ENCODE measurements at regions not wholly inside any gene's neighbourhood (a gene's known extent, or its start where the extent isn't known, plus 50 kb on each side); places are given as distances from the start of the nearest gene placed in this dataset.
"Not testable (repeated sequence)": the region's sequence is repeated elsewhere in the genome, so short reads cannot be mapped to it uniquely, and the experiment has no call there.

- DNase-seq; H3K4me1 Mint-ChIP-seq; H3K9me3 Mint-ChIP-seq (ENCODE audit: low read depth); H3K4me3 Mint-ChIP-seq; POLR2A ChIA-PET; ATAC-seq; H3K27me3 Mint-ChIP-seq; intact Hi-C loops (cut with DNase I, micrococcal nuclease); H3K27ac Mint-ChIP-seq; H3K36me3 Mint-ChIP-seq (ENCODE audit: low read depth): not testable (repeated sequence)
- CTCF ChIA-PET, result interaction anchor here (1.0 kb wide), 1 partner anchor 10 kb away, joined by 3 read pairs; no protein-coding TSS in a partner anchor
Measured at GRCh38 chr10:59975918-59976317, 69.6 kb upstream of the CCDC6 start.

GRCh38 chr10:59971915-59972314 lies 65.6 kb upstream of the CCDC6 start:
- no peak for ATAC-seq
- Mint-ChIP-seq H3K4me3 (no peak overlapping the region), H3K9me3 (ENCODE audit: low read depth) (peaks cover 5% of the 10 kb centered on the region), H3K27ac (no peak overlapping the region), H3K27me3 (no peaks in the 10 kb centered on the region), H3K4me1 (no peaks in the 10 kb centered on the region), H3K36me3 (ENCODE audit: low read depth) (no peaks in the 10 kb centered on the region)
- no peak for DNase-seq
- CTCF ChIA-PET, result no interaction called here
- intact Hi-C loops (cut with DNase I, micrococcal nuclease), result no loop called here
- POLR2A ChIA-PET, result no interaction called here

DNA sequence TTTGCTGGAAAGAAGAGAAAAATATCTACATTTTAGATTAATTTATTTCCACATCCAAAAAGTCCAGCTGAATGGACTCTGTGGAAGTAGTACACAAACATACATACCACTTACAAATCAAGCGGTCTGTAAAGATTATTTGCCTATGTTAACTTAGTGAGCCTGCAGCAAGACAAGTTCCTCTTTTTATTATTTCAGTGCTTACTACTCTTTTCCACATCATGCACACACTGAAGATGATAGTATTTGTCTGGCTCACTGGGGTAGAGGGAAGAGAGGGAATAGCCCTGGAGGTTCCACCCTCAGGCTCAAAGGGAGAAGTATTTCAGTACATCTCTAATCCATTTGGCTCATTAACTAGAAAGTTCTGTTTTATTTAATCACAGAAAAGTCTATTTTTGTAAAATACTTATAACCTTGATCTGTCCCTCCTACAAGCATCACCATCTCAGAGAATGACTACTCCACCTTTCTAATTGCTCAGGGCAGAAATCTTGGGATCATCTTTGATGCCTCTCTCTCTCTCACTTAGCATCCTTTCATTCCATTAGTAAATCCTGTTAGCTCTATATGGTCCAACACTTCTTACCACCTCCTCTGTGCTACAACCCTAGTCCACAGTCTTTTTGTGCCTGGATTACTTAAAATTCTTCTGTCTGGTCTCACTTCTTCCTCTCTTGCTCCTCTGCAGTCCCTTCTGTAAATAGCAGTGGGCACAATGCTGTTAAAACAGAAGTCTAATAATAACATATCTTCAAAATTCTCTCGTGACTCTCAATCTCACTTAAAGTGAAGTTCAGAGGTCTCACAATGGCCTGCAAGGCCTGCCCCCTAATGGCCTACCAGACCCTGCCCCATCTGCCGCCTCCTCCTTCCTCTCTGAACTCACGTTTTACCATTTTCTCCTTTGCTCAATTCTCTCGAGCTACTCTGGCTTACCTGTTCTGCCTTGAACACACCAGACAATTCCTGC lies 64.3 kb upstream of the CCDC6 start:
- no peaks in the 10 kb centered on the region for H3K27me3 Mint-ChIP-seq
- intact Hi-C loops (cut with DNase I, micrococcal nuclease), result no loop called here
- no peaks in the 10 kb centered on the region for H3K4me1 Mint-ChIP-seq
- ChIA-PET POLR2A (no interaction called here), CTCF (interaction anchor here (0.7 kb wide), 1 partner anchor 932 kb away, joined by 3 read pairs; no protein-coding TSS in a partner anchor)
- H3K9me3 Mint-ChIP-seq (ENCODE audit: low read depth), result peaks cover under 1% of the 10 kb centered on the region
- ATAC-seq, result no peak
- H3K27ac Mint-ChIP-seq, result no peak overlapping the region
- H3K36me3 Mint-ChIP-seq (ENCODE audit: low read depth), result no peaks in the 10 kb centered on the region
- DNase-seq, result no peak
- no peak overlapping the region for H3K4me3 Mint-ChIP-seq

DNA sequence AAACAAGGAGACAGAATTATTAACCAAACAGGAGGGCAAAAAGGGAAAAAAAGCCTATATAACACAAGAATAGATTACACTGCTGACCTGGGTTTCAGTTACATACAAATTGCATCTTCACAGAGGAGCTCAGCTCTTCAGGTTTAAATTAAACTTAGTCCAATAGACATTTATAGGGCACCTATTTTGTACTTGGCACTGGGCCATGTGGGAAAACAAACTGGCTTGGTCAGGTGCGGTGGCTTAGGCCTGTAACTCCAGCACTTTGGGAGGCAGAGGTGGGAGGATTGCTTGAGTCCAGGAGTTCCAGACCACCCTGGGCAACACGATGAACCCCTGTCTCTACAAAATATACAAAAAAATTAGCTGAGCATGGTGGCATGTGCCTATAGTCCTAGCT lies 62.3 kb upstream of the CCDC6 start:
- H3K9me3 Mint-ChIP-seq (ENCODE audit: low read depth), result no peaks in the 10 kb centered on the region
- ChIA-PET CTCF (interaction anchor here (0.7 to 1.0 kb wide), 2 partner anchors 8 to 148 kb away, joined by 3 read pairs; no protein-coding TSS in a partner anchor), POLR2A (no interaction called here)
- H3K36me3 Mint-ChIP-seq (ENCODE audit: low read depth), result no peaks in the 10 kb centered on the region
- intact Hi-C loops (cut with DNase I, micrococcal nuclease), result no loop called here
- no peaks in the 10 kb centered on the region for H3K4me1 Mint-ChIP-seq
- H3K4me3 Mint-ChIP-seq, result no peak overlapping the region
- no peak overlapping the region for H3K27ac Mint-ChIP-seq
- DNase-seq, result no peak
- H3K27me3 Mint-ChIP-seq, result no peaks in the 10 kb centered on the region
- no peak for ATAC-seq

GRCh38 chr10:59967079-59967478 lies 60.7 kb upstream of the CCDC6 start:
- Mint-ChIP-seq H3K27ac (no peak overlapping the region), H3K9me3 (ENCODE audit: low read depth) (no peaks in the 10 kb centered on the region), H3K4me1 (no peaks in the 10 kb centered on the region), H3K4me3 (no peak overlapping the region), H3K36me3 (ENCODE audit: low read depth) (no peaks in the 10 kb centered on the region), H3K27me3 (no peaks in the 10 kb centered on the region)
- intact Hi-C loops (cut with DNase I, micrococcal nuclease), result no loop called here
- DNase-seq, result no peak
- no peak for ATAC-seq
- POLR2A ChIA-PET, result no interaction called here
- CTCF ChIA-PET, result no interaction called here

- H3K27me3 Mint-ChIP-seq, result no peaks in the 10 kb centered on the region
- ChIA-PET CTCF (no interaction called here), POLR2A (no interaction called here)
- intact Hi-C loops (cut with DNase I, micrococcal nuclease), result no loop called here
- ATAC-seq (no peak), DNase-seq (no peak)
- H3K4me3 Mint-ChIP-seq, result no peak overlapping the region
- H3K4me1 Mint-ChIP-seq, result no peaks in the 10 kb centered on the region
- H3K27ac Mint-ChIP-seq, result no peak overlapping the region
- H3K36me3 Mint-ChIP-seq (ENCODE audit: low read depth), result no peaks in the 10 kb centered on the region
- H3K9me3 Mint-ChIP-seq (ENCODE audit: low read depth), result no peaks in the 10 kb centered on the region
Measured at GRCh38 chr10:59965899-59966650, 59.7 kb upstream of the CCDC6 start.

DNA sequence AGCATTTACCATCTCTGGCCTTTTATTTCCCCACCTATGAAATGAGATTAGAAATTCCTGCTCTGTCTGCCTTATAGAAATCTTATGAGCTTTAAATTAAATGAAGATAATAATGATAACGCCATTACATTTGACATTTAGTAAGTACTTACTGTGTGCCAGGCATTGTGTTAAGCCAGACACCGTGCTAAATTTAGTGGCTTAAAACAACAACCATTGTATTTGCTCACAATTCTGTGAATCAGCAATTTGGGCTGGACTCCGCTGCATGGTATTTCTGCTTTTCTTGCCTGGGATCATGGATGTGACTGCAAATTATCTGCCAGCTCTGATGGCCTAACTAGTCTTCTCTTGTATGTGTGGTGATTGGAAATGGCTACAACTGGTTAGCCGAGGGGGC lies 56.4 kb upstream of the CCDC6 start:
- DNase-seq, result no peak
- Mint-ChIP-seq H3K9me3 (ENCODE audit: low read depth) (no peaks in the 10 kb centered on the region), H3K4me3 (no peak overlapping the region), H3K36me3 (ENCODE audit: low read depth) (no peaks in the 10 kb centered on the region), H3K27me3 (peaks cover 4% of the 10 kb centered on the region), H3K27ac (no peak overlapping the region), H3K4me1 (no peaks in the 10 kb centered on the region)
- intact Hi-C loops (cut with DNase I, micrococcal nuclease), result no loop called here
- no peak for ATAC-seq
- ChIA-PET CTCF (interaction anchor here (1.1 kb wide), 1 partner anchor 328 kb away, joined by 3 read pairs; no protein-coding TSS in a partner anchor), POLR2A (no interaction called here)

- Mint-ChIP-seq H3K27me3 (peaks cover 4% of the 10 kb centered on the region), H3K4me3 (no peak overlapping the region), H3K27ac (no peak overlapping the region), H3K4me1 (no peaks in the 10 kb centered on the region), H3K36me3 (ENCODE audit: low read depth) (no peaks in the 10 kb centered on the region), H3K9me3 (ENCODE audit: low read depth) (no peaks in the 10 kb centered on the region)
- ATAC-seq (no peak), DNase-seq (no peak)
- ChIA-PET CTCF (interaction anchor here (0.7 to 1.2 kb wide), 2 partner anchors 8 to 30 kb away, joined by 3 read pairs; no protein-coding TSS in a partner anchor), POLR2A (no interaction called here)
- intact Hi-C loops (cut with DNase I, micrococcal nuclease), result no loop called here
Measured at GRCh38 chr10:59960751-59961150, 54.4 kb upstream of the CCDC6 start.

DNA sequence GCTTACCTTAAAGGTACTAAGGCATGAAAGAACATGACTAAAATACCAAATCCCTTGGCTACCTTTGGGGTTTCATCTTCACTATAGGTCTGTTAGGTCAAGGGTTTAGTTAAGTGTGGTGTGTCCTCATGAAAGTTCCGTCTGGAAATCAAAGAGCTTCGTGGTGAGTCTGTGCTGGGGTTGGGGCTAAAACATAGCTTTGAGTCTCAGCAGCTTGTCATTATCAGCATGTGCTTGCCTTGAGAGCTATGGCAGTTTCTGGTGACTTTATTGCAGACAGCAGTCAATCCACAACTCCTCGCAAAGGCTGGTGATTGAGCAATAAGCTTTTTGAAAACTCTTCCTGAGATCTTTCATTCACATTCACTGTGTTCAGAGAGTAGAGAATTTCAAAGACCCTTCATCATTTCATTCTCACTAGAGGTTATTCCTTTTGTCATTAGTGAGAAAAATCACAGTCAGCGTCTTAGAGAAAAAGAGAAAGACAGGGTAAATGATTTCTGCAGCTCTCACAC lies 53.2 kb upstream of the CCDC6 start:
- no peak overlapping the region for H3K4me3 Mint-ChIP-seq
- POLR2A ChIA-PET, result no interaction called here

DNA sequence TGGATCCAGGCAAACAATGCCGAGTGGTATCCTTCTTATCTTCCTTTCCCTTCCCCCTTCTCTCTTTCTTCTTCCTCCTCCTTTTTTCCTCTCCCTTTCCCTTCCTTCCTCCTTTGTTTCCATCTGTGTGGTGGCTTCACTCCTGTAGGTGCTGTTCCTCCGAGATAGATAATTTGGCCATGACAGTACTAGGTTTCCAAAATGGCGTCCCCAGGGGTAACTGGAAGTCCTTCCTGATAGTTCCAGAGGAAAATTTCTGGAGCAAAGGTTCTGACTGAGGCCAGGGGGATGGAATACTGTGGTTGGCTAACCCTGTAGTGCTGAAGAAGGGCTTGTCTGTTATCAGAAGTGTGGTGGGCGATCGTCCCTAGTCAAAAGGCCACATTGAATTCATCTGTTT lies 52.5 kb upstream of the CCDC6 start:
- ChIA-PET CTCF (interaction anchor here (0.7 kb wide), 1 partner anchor 51 kb away, joined by 3 read pairs; no protein-coding TSS in a partner anchor), POLR2A (no interaction called here)
- Mint-ChIP-seq H3K4me1 (no peaks in the 10 kb centered on the region), H3K4me3 (no peak overlapping the region), H3K36me3 (ENCODE audit: low read depth) (no peaks in the 10 kb centered on the region), H3K9me3 (ENCODE audit: low read depth) (no peaks in the 10 kb centered on the region), H3K27me3 (peaks cover 4% of the 10 kb centered on the region), H3K27ac (no peak overlapping the region)
- DNase-seq (no peak), ATAC-seq (no peak)
- intact Hi-C loops (cut with DNase I, micrococcal nuclease), result no loop called here

More for the DNA sequence above, 53.2 kb upstream of the CCDC6 start:
- no peak for DNase-seq
- H3K36me3 Mint-ChIP-seq (ENCODE audit: low read depth), result no peaks in the 10 kb centered on the region
- no peak for ATAC-seq
- intact Hi-C loops (cut with DNase I, micrococcal nuclease), result no loop called here
- no peak overlapping the region for H3K27ac Mint-ChIP-seq
- peaks cover 4% of the 10 kb centered on the region for H3K27me3 Mint-ChIP-seq
- no peaks in the 10 kb centered on the region for H3K4me1 Mint-ChIP-seq
- CTCF ChIA-PET, result interaction anchor here (0.7 to 1.2 kb wide), 2 partner anchors 9 to 51 kb away, joined by 3 read pairs; no protein-coding TSS in a partner anchor
- no peaks in the 10 kb centered on the region for H3K9me3 Mint-ChIP-seq (ENCODE audit: low read depth)

DNA sequence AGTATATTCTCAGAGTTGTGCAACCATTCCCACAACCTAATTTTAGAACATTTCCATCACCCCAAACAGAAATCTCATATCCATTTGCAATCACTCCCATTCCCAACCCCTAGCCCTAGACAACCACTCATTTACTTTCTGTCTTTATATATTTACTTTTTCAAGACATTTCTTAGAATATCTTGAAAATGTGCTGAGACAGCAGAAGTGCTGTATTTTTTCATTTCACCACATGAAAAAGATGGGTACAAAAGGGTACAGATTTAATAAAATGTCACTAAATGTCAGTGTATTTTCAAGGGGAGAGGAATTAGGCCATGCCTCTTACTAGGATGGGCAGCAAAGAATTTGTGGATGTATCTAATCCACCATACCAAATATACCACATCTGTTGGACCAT lies 51.6 kb upstream of the CCDC6 start:
- Mint-ChIP-seq H3K36me3 (ENCODE audit: low read depth) (no peaks in the 10 kb centered on the region), H3K27ac (no peak overlapping the region), H3K27me3 (peaks cover 4% of the 10 kb centered on the region), H3K4me1 (no peaks in the 10 kb centered on the region), H3K9me3 (ENCODE audit: low read depth) (no peaks in the 10 kb centered on the region), H3K4me3 (no peak overlapping the region)
- DNase-seq, result no peak
- POLR2A ChIA-PET, result no interaction called here
- CTCF ChIA-PET, result no interaction called here
- ATAC-seq, result no peak
- intact Hi-C loops (cut with DNase I, micrococcal nuclease), result no loop called here

Measured in activated CD4-positive, alpha-beta T cell treated with anti-CD3 and anti-CD28 coated beads for 36 hours (primary cell).